Stimulated activated CD4-positive, alpha-beta T cell treated with anti-CD3 and anti-CD28 coated beads, TNF-alpha, amount 100 ng/mL, for 4 hours (primary cell): ENCODE measurements at regions not wholly inside any gene's neighbourhood (a gene's known extent, or its start where the extent isn't known, plus 50 kb on each side); places are given as distances from the start of the nearest gene placed in this dataset.

Source experiments
- DNase-seq, 3 experiments: peaks; one replicate each; pipeline ENCODE4 v3.0.0-alpha.2; 2020; ENCODE audit warnings: low read depth in 3 of 3

GRCh38 chr5:39811381-39811780 lies 386.6 kb upstream of the DAB2 start:
- no peak for DNase-seq

GRCh38 chr5:39808656-39809055 lies 383.9 kb upstream of the DAB2 start:
- DNase-seq, result no peak

- DNase-seq, result no peak
These were observed 376.5 kb upstream of the DAB2 start for GRCh38 chr5:39801306-39801705.

GRCh38 chr5:39800042-39800601 lies 375.3 kb upstream of the DAB2 start:
- DNase-seq, result no peak

GRCh38 chr5:39799242-39799641 lies 374.5 kb upstream of the DAB2 start:
- DNase-seq, result no peak

GRCh38 chr5:39794513-39795210 lies 369.9 kb upstream of the DAB2 start:
- no peak for DNase-seq

- no peak for DNase-seq
These were observed 360.6 kb upstream of the DAB2 start for GRCh38 chr5:39785410-39785809.

- DNase-seq, result no peak
These were observed 359.1 kb upstream of the DAB2 start for GRCh38 chr5:39783756-39784421.

- no peak for DNase-seq
These were observed 355.6 kb upstream of the DAB2 start for GRCh38 chr5:39780347-39780746.

- DNase-seq, result no peak
These were observed 355.1 kb upstream of the DAB2 start for GRCh38 chr5:39779831-39780230.

- no peak for DNase-seq
These were observed 351.1 kb upstream of the DAB2 start for GRCh38 chr5:39775797-39776365.

GRCh38 chr5:39775086-39775796 lies 350.5 kb upstream of the DAB2 start:
- no peak for DNase-seq

GRCh38 chr5:39774605-39775004 lies 349.8 kb upstream of the DAB2 start:
- no peak for DNase-seq

- no peak for DNase-seq
These were observed 347.5 kb upstream of the DAB2 start for GRCh38 chr5:39772307-39772706.

GRCh38 chr5:39767916-39768315 lies 343.1 kb upstream of the DAB2 start:
- no peak for DNase-seq

GRCh38 chr5:39765366-39765765 lies 340.6 kb upstream of the DAB2 start:
- DNase-seq, result no peak

GRCh38 chr5:39762761-39763160 lies 338.0 kb upstream of the DAB2 start:
- DNase-seq, result no peak

GRCh38 chr5:39761199-39761950 lies 336.6 kb upstream of the DAB2 start:
- DNase-seq, result no peak

- no peak for DNase-seq
These were observed 335.8 kb upstream of the DAB2 start for GRCh38 chr5:39760385-39761198.

GRCh38 chr5:39759701-39760100 lies 334.9 kb upstream of the DAB2 start:
- DNase-seq, result no peak

GRCh38 chr5:39758426-39758825 lies 333.6 kb upstream of the DAB2 start:
- DNase-seq, result no peak
